BE2C (cell line): ENCODE measurements at regions not wholly inside any gene's neighbourhood (a gene's known extent, or its start where the extent isn't known, plus 50 kb on each side); places are given as distances from the start of the nearest gene placed in this dataset.

Experiments used
- DNase-seq: peaks from one replicate; pipeline ENCODE4 v3.0.0-alpha.2; 2020
- H3K27me3 ChIP-seq: fragments of 250-450 bp; sonication (Bioruptor Pico); 2 replicates; pipeline ENCODE4 v1.5.1; 2020; ENCODE audit warnings: mild to moderate bottlenecking
- H3K36me3 ChIP-seq: fragments of 250-450 bp; sonication (Bioruptor Pico); 2 replicates; pipeline ENCODE4 v1.5.1; 2020; ENCODE audit warnings: mild to moderate bottlenecking
- H3K4me1 ChIP-seq: fragments of 250-450 bp; sonication (Bioruptor Pico); 2 replicates; pipeline ENCODE4 v1.5.1; 2020
- H3K4me3 ChIP-seq: 2 replicates; pipeline ENCODE4 v1.5.1; 2011; ENCODE audit warnings: low read depth, low read length
- H3K9me3 ChIP-seq: fragments of 250-450 bp; sonication (Bioruptor Pico); 2 replicates; pipeline ENCODE4 v1.5.1; 2020
- CTCF ChIP-seq: IDR thresholded peaks from 2 replicates; pipeline ENCODE4 v1.5.1; 2012; ENCODE audit warnings: mild to moderate bottlenecking, low read depth, low read length

- no peak for TF ChIP-seq CTCF
- DNase-seq, result no peak
- H3K4me1 ChIP-seq, result 0 out of 2 replicates have a peak, but pooled peaks cover 4% of the 10 kb centered on the region
These were observed 454.5 kb upstream of the SEMA3D start for GRCh38 chr7:85641331-85641730.

GRCh38 chr7:85638394-85638793 lies 451.5 kb upstream of the SEMA3D start:
- Histone ChIP-seq H3K9me3 (no peaks in the 10 kb centered on the region), H3K27me3 (no peaks in the 10 kb centered on the region), H3K4me3 (no peak overlapping the region), H3K36me3 (no peaks in the 10 kb centered on the region), H3K4me1 (no peaks in the 10 kb centered on the region)
- no peak for TF ChIP-seq CTCF
- DNase-seq, result no peak

More at GRCh38 chr7:85641331-85641730, 454.5 kb upstream of the SEMA3D start:
- Histone ChIP-seq H3K36me3 (no peaks in the 10 kb centered on the region), H3K4me3 (no peak overlapping the region), H3K27me3 (no peaks in the 10 kb centered on the region), H3K9me3 (no peaks in the 10 kb centered on the region)

- DNase-seq, result no peak
- no peaks in the 10 kb centered on the region for H3K36me3 ChIP-seq
- TF ChIP-seq CTCF, result no peak
- H3K4me3 ChIP-seq, result no peak overlapping the region
- peaks cover 5% of the 10 kb centered on the region for H3K4me1 ChIP-seq
- H3K27me3 ChIP-seq, result no peaks in the 10 kb centered on the region
- no peaks in the 10 kb centered on the region for H3K9me3 ChIP-seq
These were observed 448.1 kb upstream of the SEMA3D start for GRCh38 chr7:85634951-85635350.

- Histone ChIP-seq H3K4me1 (peaks cover 11% of the 10 kb centered on the region), H3K4me3 (no peak overlapping the region), H3K36me3 (no peaks in the 10 kb centered on the region), H3K9me3 (no peaks in the 10 kb centered on the region), H3K27me3 (no peaks in the 10 kb centered on the region)
- DNase-seq, result no peak
- TF ChIP-seq CTCF, result no peak
These were observed 444.2 kb upstream of the SEMA3D start for GRCh38 chr7:85630904-85631600.

GRCh38 chr7:85627791-85628586 lies 441.1 kb upstream of the SEMA3D start:
- peaks cover 11% of the 10 kb centered on the region for H3K4me1 ChIP-seq
- no peak for TF ChIP-seq CTCF
- H3K9me3 ChIP-seq, result no peaks in the 10 kb centered on the region

GRCh38 chr7:85622059-85622458 lies 435.2 kb upstream of the SEMA3D start:
- no peak for DNase-seq
- Histone ChIP-seq H3K4me1 (no peaks in the 10 kb centered on the region), H3K27me3 (no peaks in the 10 kb centered on the region), H3K4me3 (no peak overlapping the region), H3K36me3 (no peaks in the 10 kb centered on the region), H3K9me3 (no peaks in the 10 kb centered on the region)
- TF ChIP-seq CTCF, result no peak

More at GRCh38 chr7:85627791-85628586, 441.1 kb upstream of the SEMA3D start:
- peak; percentile 58 for DNase-seq
- H3K36me3 ChIP-seq, result no peaks in the 10 kb centered on the region
- H3K27me3 ChIP-seq, result no peaks in the 10 kb centered on the region
- no peak overlapping the region for H3K4me3 ChIP-seq
